ENCODE measurements at regions not wholly inside any gene's neighbourhood (a gene's known extent, or its start where the extent isn't known, plus 50 kb on each side); places are given as distances from the start of the nearest gene placed in this dataset.
"Not testable (repeated sequence)": the region's sequence is repeated elsewhere in the genome, so short reads cannot be mapped to it uniquely, and the experiment has no call there.

- H2BK120ac ChIP-seq (ENCODE audit: low read depth, low read length), result no peak overlapping the region
- no peak overlapping the region for H3K4me2 ChIP-seq (ENCODE audit: low read length)
- H3K79me2 ChIP-seq (ENCODE audit: control insufficient read depth, insufficient read depth, low read length), result no peaks in the 10 kb centered on the region
- H3K4me1 ChIP-seq (ENCODE audit: control insufficient read depth, low read depth, low read length), result no peaks in the 10 kb centered on the region
- no peak overlapping the region for H2BK15ac ChIP-seq (replicated peaks; ENCODE audit: low read depth)
- WGBS (ENCODE audit: extremely low coverage, insufficient coverage, low lambda C conversion rate), result 100% methylated on average over 1 of the region's 5 CpGs
- no peak overlapping the region for H4K8ac ChIP-seq (ENCODE audit: low read depth, low read length)
- H3K23ac ChIP-seq (ENCODE audit: low read length), result no peak overlapping the region
- H3K36me3 ChIP-seq (ENCODE audit: control insufficient read depth, insufficient read depth, low read length), result no peaks in the 10 kb centered on the region
- no peak overlapping the region for H3K18ac ChIP-seq (ENCODE audit: low read length)
- no peak overlapping the region for H3K27ac ChIP-seq (ENCODE audit: low read depth, low read length)
- no peaks in the 10 kb centered on the region for H3K79me1 ChIP-seq (ENCODE audit: low read length)
- no peak for DNase-seq
- no peak overlapping the region for H3K4ac ChIP-seq (ENCODE audit: low read depth, low read length)
- no peak overlapping the region for H2AK5ac ChIP-seq (ENCODE audit: low read length)
- no peak overlapping the region for H3K56ac ChIP-seq (ENCODE audit: low read length)
- H4K5ac ChIP-seq (ENCODE audit: low read length), result no peak overlapping the region
- H3K27me3 ChIP-seq (ENCODE audit: insufficient read depth, low read length, poor library complexity), result no peaks in the 10 kb centered on the region
- no peak overlapping the region for H2BK5ac ChIP-seq (ENCODE audit: low read length)
- H3K4me3 ChIP-seq (ENCODE audit: low read length), result no peak overlapping the region
- no peak overlapping the region for H3K9ac ChIP-seq (ENCODE audit: low read length)
Observed at GRCh38 chr6:85129881-85130280, 320.0 kb upstream of the NT5E start.

GRCh38 chr6:85128781-85129180, 321.1 kb upstream of the NT5E start:
- Histone ChIP-seq H3K79me2 (ENCODE audit: control insufficient read depth, insufficient read depth, low read length) (no peaks in the 10 kb centered on the region), H3K79me1 (ENCODE audit: low read length) (no peaks in the 10 kb centered on the region), H3K4ac (ENCODE audit: low read depth, low read length) (no peak overlapping the region), H3K9ac (ENCODE audit: low read length) (no peak overlapping the region), H3K18ac (ENCODE audit: low read length) (no peak overlapping the region), H3K56ac (ENCODE audit: low read length) (no peak overlapping the region), H2BK5ac (ENCODE audit: low read length) (no peak overlapping the region), H4K5ac (ENCODE audit: low read length) (no peak overlapping the region), H2BK120ac (ENCODE audit: low read depth, low read length) (no peak overlapping the region), H3K27ac (ENCODE audit: low read depth, low read length) (no peak overlapping the region), H4K8ac (ENCODE audit: low read depth, low read length) (no peak overlapping the region), H3K4me1 (ENCODE audit: control insufficient read depth, low read depth, low read length) (no peaks in the 10 kb centered on the region), H2AK5ac (ENCODE audit: low read length) (no peak overlapping the region), H3K4me3 (ENCODE audit: low read length) (no peak overlapping the region), H3K36me3 (ENCODE audit: control insufficient read depth, insufficient read depth, low read length) (no peaks in the 10 kb centered on the region), H2BK15ac (replicated peaks; ENCODE audit: low read depth) (no peak overlapping the region), H3K4me2 (ENCODE audit: low read length) (no peak overlapping the region), H3K27me3 (ENCODE audit: insufficient read depth, low read length, poor library complexity) (no peaks in the 10 kb centered on the region), H3K23ac (ENCODE audit: low read length) (no peak overlapping the region)
- DNase-seq, result no peak
- WGBS (ENCODE audit: extremely low coverage, insufficient coverage, low lambda C conversion rate), result no CpG with 5 or more reads among the region's 4 CpGs

GRCh38 chr6:85128256-85128655, 321.6 kb upstream of the NT5E start:
- H3K4me1 ChIP-seq (ENCODE audit: control insufficient read depth, low read depth, low read length); H3K18ac ChIP-seq (ENCODE audit: low read length); H2BK120ac ChIP-seq (ENCODE audit: low read depth, low read length); H3K27ac ChIP-seq (ENCODE audit: low read depth, low read length); H3K4me3 ChIP-seq (ENCODE audit: low read length); H3K4me2 ChIP-seq (ENCODE audit: low read length); H3K79me2 ChIP-seq (ENCODE audit: control insufficient read depth, insufficient read depth, low read length); H3K27me3 ChIP-seq (ENCODE audit: insufficient read depth, low read length, poor library complexity); H3K23ac ChIP-seq (ENCODE audit: low read length); H2AK5ac ChIP-seq (ENCODE audit: low read length); H3K4ac ChIP-seq (ENCODE audit: low read depth, low read length); H3K79me1 ChIP-seq (ENCODE audit: low read length); H2BK5ac ChIP-seq (ENCODE audit: low read length); DNase-seq; H3K9ac ChIP-seq (ENCODE audit: low read length); H2BK15ac ChIP-seq (replicated peaks; ENCODE audit: low read depth); H4K5ac ChIP-seq (ENCODE audit: low read length); H3K36me3 ChIP-seq (ENCODE audit: control insufficient read depth, insufficient read depth, low read length); H4K8ac ChIP-seq (ENCODE audit: low read depth, low read length); H3K56ac ChIP-seq (ENCODE audit: low read length): not testable (repeated sequence)
- WGBS (ENCODE audit: extremely low coverage, insufficient coverage, low lambda C conversion rate), result no CpG with 5 or more reads among the region's 3 CpGs

- no peak overlapping the region for H2AK5ac ChIP-seq (ENCODE audit: low read length)
- no peak overlapping the region for H3K4ac ChIP-seq (ENCODE audit: low read depth, low read length)
- H2BK5ac ChIP-seq (ENCODE audit: low read length), result no peak overlapping the region
- H4K5ac ChIP-seq (ENCODE audit: low read length), result no peak overlapping the region
- H3K23ac ChIP-seq (ENCODE audit: low read length), result no peak overlapping the region
- H2BK15ac ChIP-seq (replicated peaks; ENCODE audit: low read depth), result no peak overlapping the region
- WGBS (ENCODE audit: extremely low coverage, insufficient coverage, low lambda C conversion rate), result no CpG with 5 or more reads among the region's 3 CpGs
- no peak overlapping the region for H3K9ac ChIP-seq (ENCODE audit: low read length)
- no peak overlapping the region for H3K4me2 ChIP-seq (ENCODE audit: low read length)
- no peaks in the 10 kb centered on the region for H3K27me3 ChIP-seq (ENCODE audit: insufficient read depth, low read length, poor library complexity)
- no peaks in the 10 kb centered on the region for H3K79me2 ChIP-seq (ENCODE audit: control insufficient read depth, insufficient read depth, low read length)
- H3K27ac ChIP-seq (ENCODE audit: low read depth, low read length), result no peak overlapping the region
- H3K56ac ChIP-seq (ENCODE audit: low read length), result no peak overlapping the region
- no peak overlapping the region for H4K8ac ChIP-seq (ENCODE audit: low read depth, low read length)
- H3K4me1 ChIP-seq (ENCODE audit: control insufficient read depth, low read depth, low read length), result no peaks in the 10 kb centered on the region
- no peak for DNase-seq
- H3K36me3 ChIP-seq (ENCODE audit: control insufficient read depth, insufficient read depth, low read length), result no peaks in the 10 kb centered on the region
- no peak overlapping the region for H3K4me3 ChIP-seq (ENCODE audit: low read length)
- H3K79me1 ChIP-seq (ENCODE audit: low read length), result no peaks in the 10 kb centered on the region
- H2BK120ac ChIP-seq (ENCODE audit: low read depth, low read length), result no peak overlapping the region
- H3K18ac ChIP-seq (ENCODE audit: low read length), result no peak overlapping the region
Observed at GRCh38 chr6:85127696-85128243, 322.1 kb upstream of the NT5E start.

GRCh38 chr6:85127168-85127498, 322.8 kb upstream of the NT5E start:
- Histone ChIP-seq H3K4me1 (ENCODE audit: control insufficient read depth, low read depth, low read length) (no peaks in the 10 kb centered on the region), H3K79me1 (ENCODE audit: low read length) (no peaks in the 10 kb centered on the region)

GRCh38 chr6:85126485-85127167, 323.3 kb upstream of the NT5E start:
- H3K79me2 ChIP-seq (ENCODE audit: control insufficient read depth, insufficient read depth, low read length), result no peaks in the 10 kb centered on the region
- peak overlapping the region; percentile 50 for H3K9ac ChIP-seq (ENCODE audit: low read length)
- peak overlapping the region; percentile 35 for H3K4me2 ChIP-seq (ENCODE audit: low read length)
- peak; percentile 90 for DNase-seq
- H3K4me1 ChIP-seq (ENCODE audit: control insufficient read depth, low read depth, low read length), result no peaks in the 10 kb centered on the region
- H3K23ac ChIP-seq (ENCODE audit: low read length), result no peak overlapping the region
- H3K18ac ChIP-seq (ENCODE audit: low read length), result no peak overlapping the region
- WGBS (ENCODE audit: extremely low coverage, insufficient coverage, low lambda C conversion rate), result no CpG with 5 or more reads among the region's 11 CpGs
- H4K5ac ChIP-seq (ENCODE audit: low read length), result no peak overlapping the region
- H3K27ac ChIP-seq (ENCODE audit: low read depth, low read length), result no peak overlapping the region
- peak overlapping the region; percentile 71 for H3K56ac ChIP-seq (ENCODE audit: low read length)
- H2BK15ac ChIP-seq (replicated peaks; ENCODE audit: low read depth), result peak overlapping the region; percentile 5
- H4K8ac ChIP-seq (ENCODE audit: low read depth, low read length), result no peak overlapping the region
- H2BK120ac ChIP-seq (ENCODE audit: low read depth, low read length), result no peak overlapping the region
- H3K79me1 ChIP-seq (ENCODE audit: low read length), result no peaks in the 10 kb centered on the region
- H3K4ac ChIP-seq (ENCODE audit: low read depth, low read length), result no peak overlapping the region
- H2AK5ac ChIP-seq (ENCODE audit: low read length), result no peak overlapping the region
- no peak overlapping the region for H3K4me3 ChIP-seq (ENCODE audit: low read length)
- H2BK5ac ChIP-seq (ENCODE audit: low read length), result no peak overlapping the region
- H3K27me3 ChIP-seq (ENCODE audit: insufficient read depth, low read length, poor library complexity), result no peaks in the 10 kb centered on the region
- H3K36me3 ChIP-seq (ENCODE audit: control insufficient read depth, insufficient read depth, low read length), result no peaks in the 10 kb centered on the region

More at GRCh38 chr6:85127168-85127498, 322.8 kb upstream of the NT5E start:
- Histone ChIP-seq H3K56ac (ENCODE audit: low read length) (no peak overlapping the region), H4K5ac (ENCODE audit: low read length) (no peak overlapping the region), H3K4ac (ENCODE audit: low read depth, low read length) (no peak overlapping the region), H3K18ac (ENCODE audit: low read length) (no peak overlapping the region), H3K4me2 (ENCODE audit: low read length) (no peak overlapping the region), H2BK15ac (replicated peaks; ENCODE audit: low read depth) (no peak overlapping the region), H3K36me3 (ENCODE audit: control insufficient read depth, insufficient read depth, low read length) (no peaks in the 10 kb centered on the region), H3K9ac (ENCODE audit: low read length) (no peak overlapping the region), H3K27ac (ENCODE audit: low read depth, low read length) (no peak overlapping the region), H3K23ac (ENCODE audit: low read length) (no peak overlapping the region), H3K27me3 (ENCODE audit: insufficient read depth, low read length, poor library complexity) (no peaks in the 10 kb centered on the region), H3K79me2 (ENCODE audit: control insufficient read depth, insufficient read depth, low read length) (no peaks in the 10 kb centered on the region), H3K4me3 (ENCODE audit: low read length) (no peak overlapping the region), H2AK5ac (ENCODE audit: low read length) (no peak overlapping the region), H4K8ac (ENCODE audit: low read depth, low read length) (no peak overlapping the region), H2BK120ac (ENCODE audit: low read depth, low read length) (no peak overlapping the region), H2BK5ac (ENCODE audit: low read length) (no peak overlapping the region)
- DNase-seq, result no peak
- WGBS (ENCODE audit: extremely low coverage, insufficient coverage, low lambda C conversion rate), result no CpG with 5 or more reads among the region's 4 CpGs
